ENCODE measurements at regions not wholly inside any gene's neighbourhood (a gene's known extent, or its start where the extent isn't known, plus 50 kb on each side); places are given as distances from the start of the nearest gene placed in this dataset.

GRCh38 chr4:58491620-58492019 lies 1381.4 kb upstream of the IGFBP7 start:
- Histone ChIP-seq H3K4me1 (ENCODE audit: control insufficient read depth, insufficient read depth, low read length) (no peaks in the 10 kb centered on the region), H3K36me3 (ENCODE audit: control insufficient read depth in 2 of 2, insufficient read depth in 1 of 2, low read length in 2 of 2) (no peaks in the 10 kb centered on the region), H3K4me3 (ENCODE audit: low read depth, low read length) (no peak overlapping the region), H3K27ac (ENCODE audit: extremely low read depth, low read depth, low read length) (no peak overlapping the region), H3K9me3 (ENCODE audit: control insufficient read depth, insufficient read depth, low read depth, low read length) (no peaks in the 10 kb centered on the region)
- TF ChIP-seq ZNF510 (tag by site-specific recombination; IDR thresholded peaks at IDR 0.05; ENCODE audit: insufficient replicate concordance): no peak
- no peak for TF ChIP-seq ZBTB10 (tag by site-specific recombination; IDR thresholded peaks at IDR 0.05)
- TF ChIP-seq ZNF624 (tag by site-specific recombination; IDR thresholded peaks at IDR 0.05): no peak
- no peak for TF ChIP-seq ZFP37 (tag by site-specific recombination; IDR thresholded peaks at IDR 0.05)
- no peak for TF ChIP-seq ZFP69B (tag by site-specific recombination; IDR thresholded peaks at IDR 0.05)
- TF ChIP-seq ZNF596 (tag by site-specific recombination; IDR thresholded peaks at IDR 0.05): no peak
- no peak for TF ChIP-seq ZNF433 (tag by site-specific recombination; IDR thresholded peaks at IDR 0.05; ENCODE audit: low read depth)
- TF ChIP-seq ZSCAN18 (tag by site-specific recombination; IDR thresholded peaks at IDR 0.05): no peak
- TF ChIP-seq ZNF530 (tag by site-specific recombination; IDR thresholded peaks at IDR 0.05; ENCODE audit: low read depth): no peak
- TF ChIP-seq ZNF561 (tag by site-specific recombination; IDR thresholded peaks at IDR 0.05; ENCODE audit: borderline replicate concordance): no peak
- TF ChIP-seq ELK4 (IDR thresholded peaks at IDR 0.05; ENCODE audit: borderline replicate concordance, low read depth, low read length): no peak
- TF ChIP-seq HOXA7 (CRISPR knock-in tag; IDR thresholded peaks at IDR 0.05; ENCODE audit: borderline replicate concordance): no peak
- TF ChIP-seq ZSCAN30 (tag by site-specific recombination; IDR thresholded peaks at IDR 0.05): no peak
- no peak for TF ChIP-seq ZNF16 (tag by site-specific recombination; IDR thresholded peaks at IDR 0.05; ENCODE audit: low read depth)
- POLR2A ChIA-PET: no interaction called here
- CTCF ChIA-PET: no interaction called here

GRCh38 chr4:58477950-58478349 lies 1367.8 kb upstream of the IGFBP7 start:
- Histone ChIP-seq H3K4me1 (ENCODE audit: control insufficient read depth, insufficient read depth, low read length) (no peaks in the 10 kb centered on the region), H3K9me3 (ENCODE audit: control insufficient read depth, insufficient read depth, low read depth, low read length) (no peaks in the 10 kb centered on the region), H3K27ac (ENCODE audit: extremely low read depth, low read depth, low read length) (no peak overlapping the region), H3K36me3 (ENCODE audit: control insufficient read depth in 2 of 2, insufficient read depth in 1 of 2, low read length in 2 of 2) (no peaks in the 10 kb centered on the region), H3K4me3 (ENCODE audit: low read depth, low read length) (no peak overlapping the region)
- CTCF ChIA-PET: no interaction called here
- POLR2A ChIA-PET: no interaction called here
- TF ChIP-seq ZNF202 (tag by site-specific recombination; IDR thresholded peaks at IDR 0.05; ENCODE audit: borderline replicate concordance): no peak
- TF ChIP-seq BCL11A (tag by site-specific recombination; IDR thresholded peaks at IDR 0.05; ENCODE audit: low read depth): no peak
- TF ChIP-seq ZNF600 (tag by site-specific recombination; IDR thresholded peaks at IDR 0.05): no peak
- no peak for TF ChIP-seq ZNF654 (tag by site-specific recombination; IDR thresholded peaks at IDR 0.05; ENCODE audit: low read depth)
- no peak for TF ChIP-seq ZBTB26 (tag by site-specific recombination; optimal IDR thresholded peaks at IDR 0.05)
- no peak for TF ChIP-seq FEZF1 (tag by site-specific recombination; IDR thresholded peaks at IDR 0.05)
- TF ChIP-seq ZNF555 (tag by site-specific recombination; conservative IDR thresholded peaks at IDR 0.05): no peak
- TF ChIP-seq ZBTB17 (tag by site-specific recombination; IDR thresholded peaks at IDR 0.05): no peak
- no peak for TF ChIP-seq ZNF621 (tag by site-specific recombination; IDR thresholded peaks at IDR 0.05)
- no peak for TF ChIP-seq ZNF48 (tag by site-specific recombination; IDR thresholded peaks at IDR 0.05)
- TF ChIP-seq ZXDB (tag by site-specific recombination; IDR thresholded peaks at IDR 0.05): no peak
- TF ChIP-seq ZSCAN16 (tag by site-specific recombination; IDR thresholded peaks at IDR 0.05): no peak
- TF ChIP-seq ZNF548 (tag by site-specific recombination; IDR thresholded peaks at IDR 0.05): no peak
- TF ChIP-seq ZNF37A (tag by site-specific recombination; IDR thresholded peaks at IDR 0.05): no peak
- no peak for TF ChIP-seq ZNF132 (tag by site-specific recombination; IDR thresholded peaks at IDR 0.05; ENCODE audit: borderline replicate concordance)
- TF ChIP-seq ZNF513 (tag by site-specific recombination; IDR thresholded peaks at IDR 0.05): no peak
